GM21723 (cell line): ENCODE measurements at regions not wholly inside any gene's neighbourhood (a gene's known extent, or its start where the extent isn't known, plus 50 kb on each side); places are given as distances from the start of the nearest gene placed in this dataset.

Experiments
- ATAC-seq: cut with Tn5 transposase; IDR thresholded peaks from one replicate; pipeline ENCODE4 v1.9.1; 2021; ENCODE audit warnings: mild to moderate bottlenecking, moderate library complexity; ENCODE audit not compliant: unreplicated experiment

DNA sequence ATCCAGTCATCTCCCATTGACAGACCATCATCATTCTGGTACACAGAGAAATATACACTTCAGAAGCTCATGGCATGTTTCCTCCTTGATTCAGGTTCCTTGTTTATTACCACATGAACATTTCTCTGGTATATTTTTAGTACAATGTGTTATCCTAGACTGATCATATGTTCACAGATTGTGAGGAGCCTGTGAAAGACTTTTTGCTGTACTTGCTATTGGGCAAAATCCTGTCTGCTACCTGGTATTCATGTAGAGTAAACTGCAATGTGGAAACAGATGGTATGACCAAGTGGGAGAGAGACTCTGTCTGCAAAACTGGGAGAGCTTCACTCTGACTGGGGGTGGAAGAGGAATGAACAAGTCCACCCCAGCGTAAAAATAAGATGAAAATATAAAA, 657.2 kb downstream of the IRS1 start:
- no peak for ATAC-seq

GRCh38 chr2:226140594-226140993, 659.0 kb downstream of the IRS1 start:
- no peak for ATAC-seq

GRCh38 chr2:226139759-226140158, 659.9 kb downstream of the IRS1 start:
- ATAC-seq: no peak

DNA sequence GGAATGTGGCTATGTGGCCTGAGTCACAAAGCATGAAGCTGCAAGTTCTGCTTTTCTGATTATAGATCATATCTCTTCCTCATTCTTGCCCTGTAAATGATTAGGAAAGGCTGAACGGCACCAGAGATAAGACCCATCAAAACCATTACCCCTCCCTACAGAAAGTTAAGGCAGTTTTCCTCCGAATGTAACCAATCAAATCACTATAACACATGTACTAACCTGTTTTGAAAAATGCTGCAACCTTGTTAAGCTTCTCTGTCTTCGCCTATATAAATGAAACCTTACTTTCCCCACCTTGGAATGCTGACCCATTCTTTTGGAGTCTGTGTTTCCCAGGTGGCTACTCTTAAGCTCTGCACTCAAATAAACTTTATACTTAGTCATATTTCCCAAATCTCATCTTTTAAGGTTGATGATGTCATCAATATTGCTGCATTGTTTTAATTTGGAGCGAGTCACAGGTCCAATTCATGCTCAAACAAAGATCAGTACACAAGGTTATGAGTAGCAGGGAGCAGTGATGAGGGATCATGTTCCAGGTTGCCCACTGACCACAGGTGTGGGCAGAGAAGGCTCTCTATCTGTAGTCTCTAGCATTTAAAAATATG, 662.3 kb downstream of the IRS1 start:
- no peak for ATAC-seq

DNA sequence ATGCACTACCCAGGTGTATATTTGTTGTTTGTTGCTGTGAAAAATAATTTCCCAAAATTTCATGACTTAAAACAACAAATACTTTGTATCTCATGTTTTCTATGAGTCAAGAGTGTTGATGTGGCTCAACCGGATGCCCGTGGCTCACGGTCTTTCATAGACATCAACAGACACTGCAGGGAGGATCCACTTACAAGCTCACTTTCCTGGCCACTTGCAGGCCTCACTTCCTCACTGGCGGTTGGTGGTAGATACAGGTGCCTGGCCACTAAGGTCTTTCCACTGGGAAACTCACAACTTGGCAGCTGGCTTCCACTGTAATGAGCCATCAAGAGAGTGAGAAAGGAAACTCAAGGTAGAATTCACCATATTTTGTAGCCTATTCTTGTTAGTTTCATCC, 662.9 kb downstream of the IRS1 start:
- ATAC-seq: no peak

DNA sequence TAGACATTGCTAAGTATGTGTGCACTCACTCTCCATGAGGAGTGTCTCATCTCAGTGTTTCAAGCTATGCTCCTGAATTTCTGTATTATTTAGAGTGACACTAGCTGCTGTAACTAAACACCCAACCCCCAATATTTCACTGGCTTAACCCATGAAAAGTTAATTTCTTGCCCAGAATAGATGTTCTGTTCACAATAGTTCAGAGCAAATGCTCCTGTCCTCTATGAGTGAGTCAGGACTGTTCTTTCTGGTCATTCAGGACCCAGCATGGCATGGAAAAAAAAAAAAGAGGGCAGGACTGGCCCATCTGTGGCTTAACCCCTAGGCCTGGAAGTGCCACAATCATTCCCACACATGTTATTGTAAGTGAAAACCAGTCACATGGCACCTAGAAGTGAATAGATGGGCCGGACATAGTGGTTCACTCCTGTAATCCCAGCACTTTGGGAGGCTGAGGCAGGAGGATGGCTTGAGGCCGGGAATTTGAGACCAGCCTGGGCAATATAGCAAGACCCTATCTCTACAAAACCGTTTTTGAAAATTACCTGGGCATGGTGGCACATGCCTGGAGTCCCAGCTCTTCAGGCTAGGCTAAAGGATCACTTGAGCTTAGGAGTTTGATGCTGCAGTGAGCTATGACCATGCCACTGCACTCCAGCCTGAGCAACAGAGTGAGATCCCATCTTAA, 663.6 kb downstream of the IRS1 start:
- no peak for ATAC-seq

- no peak for ATAC-seq
Observed at GRCh38 chr2:226132323-226133215, 667.1 kb downstream of the IRS1 start.

DNA sequence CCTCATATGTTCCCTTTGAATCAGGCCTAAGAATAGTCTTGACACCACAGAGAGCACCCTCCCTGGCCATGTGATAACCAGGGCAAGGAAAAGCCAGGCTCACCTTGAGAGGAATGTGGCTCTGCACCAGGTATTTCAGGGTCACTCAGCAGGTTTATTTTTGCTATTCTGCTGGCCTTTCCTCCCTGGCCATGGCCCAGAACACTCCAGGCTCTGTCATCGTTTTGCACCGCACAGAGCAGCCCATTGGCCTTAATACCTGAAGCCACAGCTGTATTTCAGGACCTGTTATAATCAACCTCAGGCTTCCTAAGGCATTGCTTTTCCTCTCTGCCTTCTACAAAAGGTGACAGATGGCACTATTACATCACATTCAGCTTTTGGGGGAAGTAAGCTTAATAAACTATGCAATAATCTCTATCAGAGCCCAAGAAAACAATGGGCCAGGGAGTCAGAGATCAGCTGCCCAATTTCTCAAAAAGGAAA, 668.3 kb downstream of the IRS1 start:
- ATAC-seq: no peak

GRCh38 chr2:226130192-226130591, 669.4 kb downstream of the IRS1 start:
- no peak for ATAC-seq

DNA sequence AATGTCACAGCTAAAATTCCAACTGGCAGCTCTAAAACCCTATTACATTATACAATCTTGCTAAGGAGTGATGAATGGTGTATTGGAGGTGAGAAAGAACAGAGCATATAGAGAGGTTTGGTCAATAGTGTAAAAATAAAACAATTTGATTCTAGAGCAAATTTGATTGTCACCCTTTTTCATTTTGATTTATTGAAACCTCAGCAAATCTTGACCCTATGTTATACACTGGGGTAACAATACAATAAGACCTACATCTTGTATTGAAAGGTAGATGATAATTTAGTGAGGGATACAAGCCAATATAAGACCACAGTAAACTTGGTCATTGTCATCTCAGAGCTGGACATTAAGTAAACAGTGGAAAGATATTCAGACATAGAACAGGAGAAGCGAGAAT, 671.9 kb downstream of the IRS1 start:
- ATAC-seq: no peak

DNA sequence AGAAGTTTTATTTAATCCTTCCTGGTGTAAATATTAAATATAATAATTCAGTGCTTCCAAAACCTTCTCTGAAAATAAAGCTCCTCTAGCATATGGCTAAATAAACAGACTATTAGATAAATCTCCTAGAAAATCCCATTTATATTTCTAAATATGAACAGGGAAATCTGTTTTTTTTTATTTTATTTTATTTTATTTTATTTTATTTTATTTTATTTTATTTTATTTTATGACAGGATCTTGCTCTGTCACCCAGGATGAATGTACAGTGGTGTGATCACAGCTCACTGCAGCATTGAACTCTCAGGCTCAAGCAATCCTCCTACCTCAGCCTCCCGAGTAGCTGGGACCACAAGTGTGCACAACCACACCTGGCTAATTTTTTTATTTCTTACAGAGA, 673.5 kb downstream of the IRS1 start:
- no peak for ATAC-seq

GRCh38 chr2:226125176-226125883, 674.3 kb downstream of the IRS1 start:
- ATAC-seq: no peak

- no peak for ATAC-seq
Observed at GRCh38 chr2:226124548-226125011, 675.0 kb downstream of the IRS1 start.

- no peak for ATAC-seq
Observed at GRCh38 chr2:226123300-226123699, 676.3 kb downstream of the IRS1 start.

GRCh38 chr2:226122041-226122440, 677.6 kb downstream of the IRS1 start:
- ATAC-seq: no peak

DNA sequence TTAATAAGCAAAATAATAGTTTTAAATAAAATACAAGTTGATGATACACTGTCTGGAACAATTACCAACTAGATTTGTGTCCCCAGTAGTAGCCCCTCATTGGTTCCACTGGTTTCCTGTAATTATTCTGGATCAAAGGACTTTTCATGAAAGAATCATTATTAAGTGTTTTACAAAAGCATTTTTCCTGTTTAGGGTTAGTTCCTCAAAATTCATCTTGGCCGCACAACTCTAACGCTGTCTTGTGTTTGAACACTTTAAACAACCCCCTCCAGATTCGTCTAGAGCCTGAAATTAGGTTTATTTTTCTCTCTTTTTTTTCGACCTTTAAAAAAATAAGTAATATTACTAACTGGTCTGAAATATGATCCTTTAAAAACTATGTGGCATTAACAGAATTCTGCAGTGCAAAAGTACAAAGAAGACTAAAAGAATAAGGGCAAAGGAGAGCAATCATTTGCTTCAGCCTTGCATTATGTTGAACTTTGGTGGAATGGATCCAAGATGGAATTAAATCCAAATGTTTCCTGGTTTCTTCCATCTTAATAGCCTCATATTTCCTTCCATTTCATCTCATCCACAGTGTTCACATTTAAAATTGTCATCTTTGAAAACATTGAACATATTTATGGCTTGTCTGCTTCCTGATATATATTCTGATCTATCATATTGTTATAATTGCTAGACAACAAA, 678.4 kb downstream of the IRS1 start:
- ATAC-seq: no peak

GRCh38 chr2:226118471-226119429, 680.9 kb downstream of the IRS1 start:
- ATAC-seq: no peak

DNA sequence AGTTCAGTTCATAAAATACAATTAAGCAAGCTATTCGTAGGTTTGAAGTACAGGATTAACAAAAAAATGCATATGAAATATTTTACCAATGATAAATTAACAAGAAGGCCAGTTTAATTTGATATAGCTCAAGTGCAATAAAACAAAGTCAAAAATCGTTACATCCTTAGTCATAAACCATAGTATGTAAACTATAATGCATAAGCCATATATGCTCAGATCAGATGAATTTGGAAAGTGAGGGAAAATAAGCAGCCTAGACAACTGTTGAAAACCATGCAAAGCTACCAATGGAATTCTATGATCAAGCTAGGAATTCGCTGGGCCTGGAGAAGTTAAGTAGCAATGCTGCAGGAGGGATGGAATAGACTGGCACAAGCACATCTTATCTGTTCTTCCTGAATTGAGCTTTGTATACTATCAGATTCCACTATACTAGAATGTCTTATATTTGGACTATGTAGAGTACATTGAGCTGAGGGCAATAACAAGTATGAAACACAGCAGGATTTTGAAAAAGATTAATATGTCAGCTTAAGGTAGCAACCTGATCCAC, 682.0 kb downstream of the IRS1 start:
- no peak for ATAC-seq

DNA sequence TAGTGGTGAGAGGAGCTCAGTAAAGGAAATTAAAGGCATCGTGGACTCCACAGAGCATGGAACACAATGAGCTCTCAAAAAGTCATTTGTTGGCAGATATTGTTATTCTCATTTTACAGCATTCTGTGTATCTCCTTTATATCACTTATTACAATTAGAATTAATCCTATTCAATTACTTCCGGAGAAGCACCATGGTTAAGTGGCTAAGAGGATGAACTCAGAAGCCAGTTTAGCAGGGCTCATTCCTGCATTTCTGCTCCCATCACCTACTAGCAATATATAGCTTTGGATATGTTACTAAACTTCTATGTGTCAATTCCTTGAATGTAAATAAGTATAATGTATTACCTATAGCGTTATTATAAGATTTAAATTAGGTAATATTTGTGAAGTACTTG, 683.3 kb downstream of the IRS1 start:
- ATAC-seq: no peak
